GM12874 (cell line): ENCODE measurements at regions not wholly inside any gene's neighbourhood (a gene's known extent, or its start where the extent isn't known, plus 50 kb on each side); places are given as distances from the start of the nearest gene placed in this dataset.

Experiments used
- TF ChIP-seq, protein P1 (sequence below): IDR thresholded peaks from 2 replicates; pipeline ENCODE4 v1.5.1; 2011; ENCODE audit warnings: low read depth, mild to moderate bottlenecking, control low read depth, low read length, moderate library complexity; ENCODE audit not compliant: insufficient read depth

- TF ChIP-seq, protein P1, sequence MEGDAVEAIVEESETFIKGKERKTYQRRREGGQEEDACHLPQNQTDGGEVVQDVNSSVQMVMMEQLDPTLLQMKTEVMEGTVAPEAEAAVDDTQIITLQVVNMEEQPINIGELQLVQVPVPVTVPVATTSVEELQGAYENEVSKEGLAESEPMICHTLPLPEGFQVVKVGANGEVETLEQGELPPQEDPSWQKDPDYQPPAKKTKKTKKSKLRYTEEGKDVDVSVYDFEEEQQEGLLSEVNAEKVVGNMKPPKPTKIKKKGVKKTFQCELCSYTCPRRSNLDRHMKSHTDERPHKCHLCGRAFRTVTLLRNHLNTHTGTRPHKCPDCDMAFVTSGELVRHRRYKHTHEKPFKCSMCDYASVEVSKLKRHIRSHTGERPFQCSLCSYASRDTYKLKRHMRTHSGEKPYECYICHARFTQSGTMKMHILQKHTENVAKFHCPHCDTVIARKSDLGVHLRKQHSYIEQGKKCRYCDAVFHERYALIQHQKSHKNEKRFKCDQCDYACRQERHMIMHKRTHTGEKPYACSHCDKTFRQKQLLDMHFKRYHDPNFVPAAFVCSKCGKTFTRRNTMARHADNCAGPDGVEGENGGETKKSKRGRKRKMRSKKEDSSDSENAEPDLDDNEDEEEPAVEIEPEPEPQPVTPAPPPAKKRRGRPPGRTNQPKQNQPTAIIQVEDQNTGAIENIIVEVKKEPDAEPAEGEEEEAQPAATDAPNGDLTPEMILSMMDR, result no peak
These were observed 573.4 kb upstream of the DPPA4 start for GRCh38 chr3:109910772-109911171.

GRCh38 chr3:109918740-109919139 is 581.4 kb upstream of the DPPA4 start:
- TF ChIP-seq, protein P1, result no peak

DNA sequence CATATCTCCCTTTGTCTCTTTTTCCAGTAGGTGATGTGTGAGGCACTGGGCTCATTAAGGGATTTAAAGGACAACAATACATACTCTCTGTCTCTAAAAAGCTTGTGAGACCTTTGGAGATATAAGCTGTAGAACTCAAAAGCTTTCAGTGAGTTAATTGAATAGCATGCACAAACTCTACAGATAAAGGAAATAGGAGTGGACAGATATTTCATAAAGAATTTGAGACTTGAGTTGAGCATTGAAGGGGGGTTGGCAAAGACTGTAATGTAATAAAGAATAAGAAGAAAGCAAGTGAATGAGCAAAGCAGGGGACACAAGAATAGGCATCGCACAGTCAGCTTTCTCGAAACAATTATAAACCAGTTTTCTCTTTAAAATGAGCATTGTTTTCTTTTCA is 583.4 kb upstream of the DPPA4 start:
- TF ChIP-seq, protein P1, result no peak

DNA sequence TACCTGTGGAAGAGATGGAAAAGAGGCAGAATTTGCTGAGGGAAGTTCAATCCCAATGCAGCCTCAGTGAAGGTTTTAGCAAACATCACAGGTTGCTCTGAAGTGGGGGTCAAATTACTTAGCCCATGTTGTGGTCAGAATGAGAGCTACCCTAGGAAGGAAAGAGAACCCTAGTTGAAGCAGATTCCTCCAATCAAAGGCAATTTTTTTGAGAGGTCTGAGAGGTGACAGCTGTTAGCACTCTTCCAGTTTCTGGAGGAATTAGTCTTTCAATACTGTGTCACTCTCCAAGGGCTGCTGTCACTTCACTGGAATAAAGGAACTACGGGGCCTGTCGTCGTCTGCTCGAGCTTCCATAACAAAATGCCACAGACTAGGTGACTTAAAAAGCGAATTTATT is 584.2 kb upstream of the DPPA4 start:
- TF ChIP-seq, protein P1, result no peak

DNA sequence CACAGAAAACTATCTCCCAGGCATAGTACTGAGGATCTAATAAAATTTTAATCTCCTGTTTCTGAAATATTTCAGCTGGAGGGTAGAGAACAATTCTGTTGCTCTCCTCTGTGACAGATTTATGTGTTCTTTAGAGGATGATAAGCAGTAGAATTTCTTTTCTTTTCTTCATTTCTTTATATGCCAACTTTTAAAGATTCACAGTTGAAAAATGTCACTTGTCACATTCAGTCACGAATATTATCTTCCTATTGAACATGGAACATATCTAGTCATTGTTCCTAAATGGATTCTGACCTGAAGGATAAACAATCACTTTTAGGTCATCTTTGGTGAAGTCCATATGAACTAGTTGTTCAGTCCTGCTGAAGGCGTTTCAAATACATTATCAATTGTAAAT is 585.5 kb upstream of the DPPA4 start:
- TF ChIP-seq, protein P1, result no peak

- TF ChIP-seq, protein P1, result no peak
These were observed 586.1 kb upstream of the DPPA4 start for GRCh38 chr3:109923431-109923830.

DNA sequence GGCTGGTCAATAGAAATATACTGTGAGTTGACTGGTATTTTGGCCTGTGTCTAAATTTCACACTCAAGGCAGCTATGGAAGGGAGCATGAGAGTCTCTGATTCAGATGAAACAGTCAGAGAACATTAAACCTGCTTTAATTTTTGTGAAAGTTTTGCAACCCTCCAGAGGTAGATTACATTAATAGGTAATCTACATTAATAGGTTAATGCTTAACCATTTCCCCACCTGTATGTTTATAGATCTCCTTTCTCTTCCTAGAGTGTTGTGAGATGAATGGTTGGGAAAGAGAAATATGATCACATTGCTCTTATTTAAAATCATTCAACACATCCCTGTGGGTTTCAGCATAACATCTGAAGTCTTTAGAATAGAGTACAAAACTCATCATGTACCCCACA is 586.9 kb upstream of the DPPA4 start:
- TF ChIP-seq, protein P1, result no peak

GRCh38 chr3:109926376-109926775 is 589.0 kb upstream of the DPPA4 start:
- TF ChIP-seq, protein P1, result no peak
